ENCODE measurements at regions not wholly inside any gene's neighbourhood (a gene's known extent, or its start where the extent isn't known, plus 50 kb on each side); places are given as distances from the start of the nearest gene placed in this dataset.
"Not testable (repeated sequence)": the region's sequence is repeated elsewhere in the genome, so short reads cannot be mapped to it uniquely, and the experiment has no call there.

GRCh38 chr3:135439632-135440031 lies 525.9 kb upstream of the PPP2R3A start:
- not testable (repeated sequence) for TF ChIP-seq MXI1 (conservative IDR thresholded peaks at IDR 0.05; ENCODE audit: poor library complexity, severe bottlenecking); POLR2AphosphoS5 (IDR thresholded peaks at IDR 0.05); CTCF (IDR thresholded peaks at IDR 0.05; ENCODE audit: poor library complexity, severe bottlenecking); EP300 (conservative IDR thresholded peaks at IDR 0.05; ENCODE audit: poor library complexity, severe bottlenecking); EZH2 (IDR thresholded peaks at IDR 0.05; ENCODE audit: borderline replicate concordance, insufficient read depth, low read length, poor library complexity, severe bottlenecking); REST (IDR thresholded peaks at IDR 0.05; ENCODE audit: borderline replicate concordance); TAF1 (IDR thresholded peaks at IDR 0.05; ENCODE audit: low read depth)

Data from neural cell (in vitro differentiated cells).